Endothelial cell of umbilical vein (primary cell): ENCODE measurements at regions not wholly inside any gene's neighbourhood (a gene's known extent, or its start where the extent isn't known, plus 50 kb on each side); places are given as distances from the start of the nearest gene placed in this dataset.
A peak's percentile ranks its signal among the peaks of the same experiment; 100 is the strongest.

Experiments used
- BruUV-seq: library from RNA; stranded (reverse); fragments of 400-500 nt; replicated peaks from 2 replicates; lab custom pipeline; 2021; lab: Mats Ljungman, UMichigan
- CTCF ChIA-PET: fragments of 300-600, 350-600 bp; sonication (Branson Sonifier 250); formaldehyde crosslinking; loops from one replicate; lab custom pipeline; 2021; ENCODE audit warnings: antibody characterized with exemption, inconsistent platforms; lab: Charles Lee
- POLR2A ChIA-PET: fragments of 300-600, 350-600 bp; sonication (Branson Sonifier 250); formaldehyde crosslinking; loops from one replicate; lab custom pipeline; 2021; ENCODE audit warnings: antibody characterized with exemption, inconsistent platforms; lab: Charles Lee
- DNase-seq: peaks from one replicate; pipeline ENCODE4 v3.0.0-alpha.2; 2011; ENCODE audit warnings: low read depth, low spot score
- FAIRE-seq: peaks from 2 replicates; lab custom pipeline; 2011; peaks lifted over from hg19 to GRCh38; lab: Jason Lieb, UNC
- H2AFZ ChIP-seq: 2 replicates; pipeline ENCODE4 v1.6.0; 2012; ENCODE audit warnings: low read depth, low read length, control low read depth, inconsistent platforms
- H3K27ac ChIP-seq: 2 replicates; pipeline ENCODE4 v1.5.1; 2011; ENCODE audit warnings: low read depth, mild to moderate bottlenecking, control low read depth, low read length, moderate library complexity; ENCODE audit not compliant: insufficient read depth
- H3K27me3 ChIP-seq, 2 experiments: 2 replicates each; pipeline versions ENCODE4 v1.6.0 to v1.6.1; 2011; ENCODE audit warnings: low read length in 2 of 2, mixed read lengths in 1 of 2; ENCODE audit not compliant: control insufficient read depth in 2 of 2, insufficient read depth in 2 of 2
- H3K36me3 ChIP-seq, 2 experiments: 2 replicates in 1 of 2; 3 replicates in 1 of 2; pipeline ENCODE4 v1.5.1; 2011; ENCODE audit warnings: low read length in 2 of 2, mild to moderate bottlenecking in 1 of 2, moderate library complexity in 1 of 2; ENCODE audit not compliant: control insufficient read depth in 2 of 2, insufficient read depth in 2 of 2; ENCODE audit errors: extremely low read depth in 1 of 2
- H3K4me1 ChIP-seq: 3 replicates; pipeline ENCODE4 v1.5.1; 2011; ENCODE audit warnings: mild to moderate bottlenecking, low read length; ENCODE audit not compliant: control insufficient read depth, insufficient read depth; ENCODE audit errors: extremely low read depth
- H3K4me2 ChIP-seq: 2 replicates; pipeline ENCODE4 v1.6.1; 2011; ENCODE audit warnings: low read length, control low read depth, mixed read lengths; ENCODE audit not compliant: insufficient read depth
- H3K4me3 ChIP-seq, 3 experiments: fragments of 200-600 bp in 1 of 3; sonication (generic), shearing (Covaris generic) in 1 of 3; replicated peaks in 1 of 3; 2 replicates each; pipeline ENCODE4 v1.5.1; 2011 to 2016; ENCODE audit warnings: control low read depth in 3 of 3, low read length in 3 of 3, mild to moderate bottlenecking in 2 of 3, inconsistent platforms in 1 of 3, low read depth in 1 of 3, moderate library complexity in 1 of 3; ENCODE audit not compliant: insufficient read depth in 1 of 3
- H3K79me2 ChIP-seq: 2 replicates; pipeline ENCODE4 v1.6.0; 2012; ENCODE audit warnings: low read length, inconsistent platforms; ENCODE audit not compliant: control insufficient read depth, insufficient read depth
- H3K9ac ChIP-seq: replicated peaks from 2 replicates; pipeline ENCODE3; 2011; ENCODE audit warnings: low read length, control low read depth; ENCODE audit not compliant: insufficient read depth; ENCODE audit errors: extremely low read depth
- H3K9me1 ChIP-seq: replicated peaks from 3 replicates; pipeline ENCODE4 v1.6.0; 2011; ENCODE audit warnings: mild to moderate bottlenecking, low read length; ENCODE audit not compliant: control insufficient read depth, insufficient read depth; ENCODE audit errors: extremely low read depth
- H3K9me3 ChIP-seq: replicated peaks from 2 replicates; pipeline ENCODE4 v1.5.1; 2012; ENCODE audit warnings: low read length, inconsistent platforms; ENCODE audit not compliant: control insufficient read depth, insufficient read depth
- H4K20me1 ChIP-seq: replicated peaks from 2 replicates; pipeline ENCODE3; 2011; ENCODE audit warnings: mild to moderate bottlenecking, low read length; ENCODE audit not compliant: control insufficient read depth, insufficient read depth; ENCODE audit errors: extremely low read depth
- EZH2 ChIP-seq: IDR thresholded peaks from 2 replicates; pipeline ENCODE4 v1.6.1; 2012; ENCODE audit warnings: borderline replicate concordance, low read depth, mild to moderate bottlenecking, moderate library complexity, low read length, inconsistent platforms; ENCODE audit not compliant: severe bottlenecking
- FOS ChIP-seq: IDR thresholded peaks from 2 replicates; pipeline ENCODE4 v1.6.1; 2011; ENCODE audit warnings: mild to moderate bottlenecking, low read length, moderate library complexity, borderline replicate concordance; ENCODE audit not compliant: insufficient read depth
- GATA2 ChIP-seq: IDR thresholded peaks from 2 replicates; pipeline ENCODE4 v1.7.0; 2011; ENCODE audit warnings: low read depth, mild to moderate bottlenecking, moderate library complexity, mixed read lengths, low read length; ENCODE audit not compliant: insufficient read length, insufficient read depth
- JUN ChIP-seq: IDR thresholded peaks from 2 replicates; pipeline ENCODE4 v1.6.1; 2011; ENCODE audit warnings: borderline replicate concordance, low read depth; ENCODE audit not compliant: insufficient read length, insufficient read depth
- MYC ChIP-seq: IDR thresholded peaks from one replicate; pipeline ENCODE4 v1.6.1; 2011; ENCODE audit warnings: mild to moderate bottlenecking, low read depth, low read length
- POLR2A ChIP-seq: IDR thresholded peaks from 2 replicates; pipeline ENCODE4 v1.6.1; 2012; ENCODE audit warnings: low read depth, mild to moderate bottlenecking, control low read depth, low read length
- POLR2AphosphoS5 ChIP-seq: IDR thresholded peaks from 2 replicates; pipeline ENCODE4 v1.6.1; 2012; ENCODE audit warnings: low read depth, mild to moderate bottlenecking, control low read depth, low read length, moderate library complexity; ENCODE audit not compliant: insufficient read depth
- dilution Hi-C: fragments of 300-500 bp; cut with MboI; formaldehyde crosslinking; loops from one replicate; pipeline ENCODE4 v1.15.0; 2019; ENCODE audit warnings: low sequenced_read_pairs; ENCODE audit not compliant: extremely low pct_ligation_motif_present
- intact Hi-C: fragments of 100-400 bp; cut with micrococcal nuclease; formaldehyde crosslinking; loops from one replicate; pipeline ENCODE4 v1.10.0; 2022
- TF ChIP-seq, protein P1 (sequence below), 2 donors: IDR thresholded peaks; 1 replicate in 1 of 2; 2 replicates in 1 of 2; pipeline ENCODE4 v1.5.1; 2011; ENCODE audit warnings: low read length in 2 of 2, mild to moderate bottlenecking in 2 of 2, moderate library complexity in 2 of 2, control low read depth in 1 of 2, inconsistent platforms in 1 of 2, low read depth in 1 of 2; ENCODE audit not compliant: insufficient read depth in 1 of 2; ENCODE audit errors: extremely low read depth in 1 of 2
- TF ChIP-seq, protein P2 (sequence below): IDR thresholded peaks from 2 replicates; pipeline ENCODE4 v1.6.1; 2011; ENCODE audit not compliant: insufficient read depth, insufficient read length

DNA sequence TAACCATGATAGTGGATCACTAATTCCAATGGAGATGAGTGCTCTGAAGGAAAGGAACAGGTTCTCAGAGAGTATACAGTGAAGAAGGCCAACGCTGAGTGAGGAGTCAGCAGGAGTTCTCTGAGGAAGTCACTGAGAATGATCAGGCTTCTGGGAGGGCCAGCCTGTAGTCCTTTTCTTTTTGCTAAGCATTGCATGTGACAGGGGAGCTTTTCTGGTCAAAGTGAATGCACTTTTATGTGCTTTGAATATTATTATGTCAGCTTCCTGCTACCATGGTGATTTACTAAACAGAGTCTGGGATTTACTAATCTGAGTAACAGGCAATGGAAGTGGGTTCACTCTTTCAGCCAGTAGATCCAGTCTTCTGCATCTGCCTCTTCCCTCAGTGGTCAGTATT, 81.1 kb upstream of the SERP2 start:
- POLR2A ChIA-PET = no interaction called here
- Histone ChIP-seq H3K27ac (no peak overlapping the region), H3K9me1 (no peaks in the 10 kb centered on the region), H3K9me3 (no peaks in the 10 kb centered on the region), H2AFZ (no peak overlapping the region), H3K4me2 (no peak overlapping the region), H3K4me1 (peaks cover 10% of the 10 kb centered on the region), H3K27me3 (peaks cover 13 to 19% of the 10 kb centered on the region in 2 experiments), H3K79me2 (no peaks in the 10 kb centered on the region), H3K9ac (no peak overlapping the region), H3K4me3 (no peak overlapping the region), H3K36me3 (no peaks in the 10 kb centered on the region), H4K20me1 (no peaks in the 10 kb centered on the region)
- CTCF ChIA-PET = no interaction called here
- dilution Hi-C loops = no loop called here
- intact Hi-C loops = no loop called here
- DNase-seq (peak; percentile 63), FAIRE-seq (no peak)
- no peak for TF ChIP-seq EZH2
- no peak for TF ChIP-seq MYC
- TF ChIP-seq GATA2 = no peak
- TF ChIP-seq, protein P1, sequence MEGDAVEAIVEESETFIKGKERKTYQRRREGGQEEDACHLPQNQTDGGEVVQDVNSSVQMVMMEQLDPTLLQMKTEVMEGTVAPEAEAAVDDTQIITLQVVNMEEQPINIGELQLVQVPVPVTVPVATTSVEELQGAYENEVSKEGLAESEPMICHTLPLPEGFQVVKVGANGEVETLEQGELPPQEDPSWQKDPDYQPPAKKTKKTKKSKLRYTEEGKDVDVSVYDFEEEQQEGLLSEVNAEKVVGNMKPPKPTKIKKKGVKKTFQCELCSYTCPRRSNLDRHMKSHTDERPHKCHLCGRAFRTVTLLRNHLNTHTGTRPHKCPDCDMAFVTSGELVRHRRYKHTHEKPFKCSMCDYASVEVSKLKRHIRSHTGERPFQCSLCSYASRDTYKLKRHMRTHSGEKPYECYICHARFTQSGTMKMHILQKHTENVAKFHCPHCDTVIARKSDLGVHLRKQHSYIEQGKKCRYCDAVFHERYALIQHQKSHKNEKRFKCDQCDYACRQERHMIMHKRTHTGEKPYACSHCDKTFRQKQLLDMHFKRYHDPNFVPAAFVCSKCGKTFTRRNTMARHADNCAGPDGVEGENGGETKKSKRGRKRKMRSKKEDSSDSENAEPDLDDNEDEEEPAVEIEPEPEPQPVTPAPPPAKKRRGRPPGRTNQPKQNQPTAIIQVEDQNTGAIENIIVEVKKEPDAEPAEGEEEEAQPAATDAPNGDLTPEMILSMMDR (IDR thresholded peaks at IDR 0.05; ENCODE audit: extremely low read depth in 1 of 2, insufficient read depth in 1 of 2, low read depth in 1 of 2, low read length in 2 of 2) = no peak
- BruUV-seq = no TSS peak

DNA sequence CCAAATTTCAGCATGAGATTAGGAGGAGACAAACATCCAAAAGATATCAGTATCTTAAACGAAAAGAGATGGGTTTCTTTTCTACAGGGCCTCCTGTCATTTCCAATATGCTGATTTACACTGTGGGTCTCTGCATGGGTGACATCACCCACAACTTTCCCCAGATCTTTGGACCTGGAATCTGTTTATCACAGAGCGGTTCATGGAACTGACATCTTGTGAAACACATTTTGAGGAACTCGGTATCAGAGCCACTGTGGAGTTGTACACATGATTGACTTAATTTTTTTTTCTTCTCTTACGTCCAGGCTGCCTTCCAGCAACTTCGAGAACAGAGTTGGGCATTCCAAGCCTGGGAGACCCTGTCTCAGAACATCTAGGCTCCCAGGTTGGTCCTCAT, 80.2 kb upstream of the SERP2 start:
- intact Hi-C loops = loop anchor here (1.0 kb wide), 1 partner anchor 13 kb away; no protein-coding TSS in a partner anchor
- DNase-seq = no peak
- TF ChIP-seq EZH2 (no peak), POLR2AphosphoS5 (no peak), FOS (no peak), MYC (no peak), POLR2A (no peak), JUN (no peak), GATA2 (no peak)
- TF ChIP-seq, protein P2, sequence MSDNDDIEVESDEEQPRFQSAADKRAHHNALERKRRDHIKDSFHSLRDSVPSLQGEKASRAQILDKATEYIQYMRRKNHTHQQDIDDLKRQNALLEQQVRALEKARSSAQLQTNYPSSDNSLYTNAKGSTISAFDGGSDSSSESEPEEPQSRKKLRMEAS = no peak
- TF ChIP-seq, protein P1 (IDR thresholded peaks at IDR 0.05; ENCODE audit: extremely low read depth in 1 of 2, insufficient read depth in 1 of 2, low read depth in 1 of 2, low read length in 2 of 2) = no peak
- Histone ChIP-seq H3K9ac (no peak overlapping the region), H3K27me3 (peaks cover 10 to 15% of the 10 kb centered on the region in 2 experiments), H4K20me1 (no peaks in the 10 kb centered on the region), H3K27ac (no peak overlapping the region), H3K9me3 (no peaks in the 10 kb centered on the region), H3K4me1 (peaks cover 10% of the 10 kb centered on the region), H3K36me3 (no peaks in the 10 kb centered on the region), H3K9me1 (no peaks in the 10 kb centered on the region), H3K4me3 (no peak overlapping the region), H3K79me2 (no peaks in the 10 kb centered on the region), H3K4me2 (no peak overlapping the region), H2AFZ (peak overlapping the region; percentile 31)
- no TSS peak for BruUV-seq
- dilution Hi-C loops = no loop called here
- ChIA-PET CTCF (no interaction called here), POLR2A (no interaction called here)
- FAIRE-seq = no peak
